AG09319 (cell line): ENCODE measurements at regions not wholly inside any gene's neighbourhood (a gene's known extent, or its start where the extent isn't known, plus 50 kb on each side); places are given as distances from the start of the nearest gene placed in this dataset.

ENCODE experiments used
- DNase-seq: peaks from one replicate; pipeline ENCODE4 v3.0.0-alpha.2; 2010; ENCODE audit warnings: low read depth; ENCODE audit errors: extremely low read depth
- CTCF ChIP-seq: IDR thresholded peaks from 2 replicates; pipeline ENCODE4 v1.5.1; 2011; ENCODE audit warnings: low read depth, mild to moderate bottlenecking, inconsistent platforms, low read length, moderate library complexity

- TF ChIP-seq CTCF = no peak
- peak; percentile 96 for DNase-seq
These were observed 93.8 kb upstream of the SMNDC1 start for GRCh38 chr10:110398419-110399105.

- TF ChIP-seq CTCF = no peak
- DNase-seq = peak; percentile 77
These were observed 94.6 kb upstream of the SMNDC1 start for GRCh38 chr10:110399106-110399964.

GRCh38 chr10:110399965-110400933 lies 95.5 kb upstream of the SMNDC1 start:
- TF ChIP-seq CTCF = no peak
- DNase-seq = no peak

GRCh38 chr10:110401401-110402076 lies 96.2 kb upstream of the DUSP5 start:
- no peak for DNase-seq
- no peak for TF ChIP-seq CTCF

GRCh38 chr10:110402077-110402416 lies 95.7 kb upstream of the DUSP5 start:
- TF ChIP-seq CTCF = no peak
- DNase-seq = no peak

GRCh38 chr10:110403593-110403992 lies 94.1 kb upstream of the DUSP5 start:
- no peak for TF ChIP-seq CTCF
- no peak for DNase-seq
